ENCODE measurements at regions not wholly inside any gene's neighbourhood (a gene's known extent, or its start where the extent isn't known, plus 50 kb on each side); places are given as distances from the start of the nearest gene placed in this dataset.
"Not testable (repeated sequence)": the region's sequence is repeated elsewhere in the genome, so short reads cannot be mapped to it uniquely, and the experiment has no call there.

DNA sequence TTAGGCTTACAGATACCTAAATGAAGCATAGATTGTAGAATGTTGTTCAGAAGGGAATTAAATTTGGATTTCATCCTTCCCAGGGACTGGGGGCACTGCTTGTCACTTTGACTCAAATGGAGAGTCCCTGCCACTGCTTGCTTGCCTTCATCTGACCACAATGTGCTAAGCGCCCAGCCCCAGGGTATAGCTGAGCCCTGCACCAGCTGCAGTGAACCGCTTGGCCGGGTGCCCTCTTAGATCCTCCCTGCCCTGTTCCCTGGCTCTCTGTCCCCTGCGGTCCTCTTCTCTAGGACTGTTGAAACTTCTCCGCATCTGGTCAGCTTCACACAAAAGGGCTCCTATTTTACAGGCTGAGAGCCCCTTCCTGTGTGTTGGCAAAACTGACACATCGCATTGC, 170.9 kb downstream of the BCL2L11 start:
- not testable (repeated sequence) for DNase-seq

DNA sequence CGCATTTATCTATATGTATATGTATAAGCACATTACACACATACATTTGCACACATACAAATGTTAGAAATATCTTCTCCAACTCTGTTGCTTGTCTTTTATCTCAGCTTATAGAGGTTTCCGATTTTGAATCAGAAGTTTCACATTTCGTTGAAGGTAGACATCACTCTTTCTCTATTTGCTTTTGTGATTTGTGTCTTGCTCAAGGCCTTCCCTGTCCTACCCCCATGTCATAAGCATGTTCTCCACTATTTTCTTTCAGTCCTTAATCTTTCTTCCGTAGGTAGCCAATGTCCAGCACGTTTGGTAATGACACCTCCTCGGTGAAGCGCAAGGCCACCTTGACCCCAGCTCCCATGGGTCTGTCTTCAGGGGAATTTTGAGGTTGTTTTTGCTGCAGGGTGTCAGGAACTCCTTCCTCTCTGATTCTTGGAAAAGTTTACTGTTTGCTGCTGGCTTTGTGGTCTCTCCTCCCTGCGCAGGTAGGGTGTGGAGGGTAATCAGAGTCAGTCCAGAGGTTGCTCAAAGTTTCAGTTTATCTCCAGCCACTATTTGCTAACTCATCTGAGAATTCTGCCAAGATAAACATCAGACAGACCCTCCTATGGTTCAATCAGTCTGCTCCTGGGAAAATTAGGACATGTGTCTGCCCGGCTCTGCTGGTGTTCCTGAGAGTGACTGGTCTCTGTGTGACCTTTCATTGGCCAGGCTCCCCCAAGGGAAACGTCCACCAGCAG, 171.7 kb downstream of the BCL2L11 start:
- DNase-seq = not testable (repeated sequence)

GRCh38 chr2:111294699-111295098, 174.0 kb downstream of the BCL2L11 start:
- not testable (repeated sequence) for DNase-seq

DNA sequence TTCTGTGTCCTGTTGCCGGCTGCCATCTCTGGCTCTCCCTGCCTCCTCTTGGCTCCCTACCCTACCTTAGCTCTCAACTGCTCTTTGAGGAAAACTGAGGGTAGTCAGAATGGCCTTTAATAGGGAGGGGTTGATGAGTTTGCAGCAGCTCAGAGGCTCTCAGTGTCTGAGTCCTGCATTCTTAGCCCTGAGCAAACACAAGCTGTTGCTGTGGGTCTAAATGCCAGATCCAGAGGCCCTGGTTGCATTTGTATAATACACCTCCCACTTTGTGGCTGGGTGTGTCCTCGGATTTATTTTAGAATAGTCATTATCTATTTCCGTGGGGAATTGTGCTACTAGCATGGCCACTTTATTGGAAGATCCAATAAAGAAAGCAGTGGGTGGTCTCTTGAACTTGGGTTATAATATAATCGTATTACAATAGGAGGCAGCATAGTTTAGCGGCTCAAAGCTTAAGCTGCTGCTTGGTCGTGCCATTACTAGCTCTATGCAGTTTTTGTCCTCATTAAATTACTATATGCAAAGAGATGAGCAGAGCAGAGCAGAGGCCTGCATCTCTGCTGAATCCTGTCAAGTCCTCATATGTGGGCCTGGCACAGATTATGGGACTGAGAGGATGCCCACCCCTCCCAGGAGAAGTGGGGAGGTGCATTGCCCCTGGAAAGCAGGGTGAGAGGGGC, 175.5 kb downstream of the BCL2L11 start:
- DNase-seq = not testable (repeated sequence)

GRCh38 chr2:111297128-111297527, 176.4 kb downstream of the BCL2L11 start:
- not testable (repeated sequence) for DNase-seq

- DNase-seq = not testable (repeated sequence)
Observed at GRCh38 chr2:111298927-111299326, 178.2 kb downstream of the BCL2L11 start.

- DNase-seq = not testable (repeated sequence)
Observed at GRCh38 chr2:111299635-111300034, 178.9 kb downstream of the BCL2L11 start.

GRCh38 chr2:111301677-111302076, 181.0 kb downstream of the BCL2L11 start:
- not testable (repeated sequence) for DNase-seq

DNA sequence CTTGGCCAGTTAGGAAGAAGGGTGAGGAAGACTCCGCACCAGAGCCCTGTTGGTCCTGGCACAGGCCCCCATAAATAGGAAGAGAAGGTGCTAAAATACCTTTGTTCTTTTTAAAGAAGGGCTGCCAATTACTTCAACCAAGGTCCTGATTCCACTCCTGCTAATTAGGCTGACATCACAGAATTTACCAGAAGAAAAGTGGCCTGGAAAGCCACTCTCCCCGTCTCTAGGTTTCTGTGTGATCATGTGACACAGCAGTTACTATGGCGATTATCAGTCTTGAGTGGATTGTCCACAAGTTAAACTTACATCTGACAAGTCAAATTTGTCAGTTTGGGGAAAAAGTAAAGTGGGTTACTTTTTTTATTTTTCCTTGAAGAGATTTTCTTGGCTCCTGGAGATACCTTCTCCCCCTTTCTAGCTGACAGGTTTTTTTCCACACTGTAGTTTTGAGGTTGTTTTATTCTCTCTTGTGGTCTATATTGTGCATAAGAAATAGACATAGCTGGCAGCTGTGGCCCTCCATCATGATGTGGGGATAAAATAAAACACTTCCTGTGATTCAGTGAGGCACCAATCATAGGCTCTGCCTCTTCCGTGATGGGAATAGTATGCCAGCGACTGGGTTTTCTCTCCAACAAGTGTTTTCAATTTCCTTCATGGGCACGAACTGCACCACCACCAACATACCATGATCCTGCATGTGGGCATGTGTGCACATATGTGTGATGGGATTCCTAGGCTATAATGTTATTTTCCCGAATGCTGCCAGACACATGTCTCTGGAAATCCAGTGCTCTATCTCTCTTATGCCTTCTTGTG, 181.9 kb downstream of the BCL2L11 start:
- DNase-seq = not testable (repeated sequence)

GRCh38 chr2:111307302-111307701, 186.6 kb downstream of the BCL2L11 start:
- DNase-seq = not testable (repeated sequence)

DNA sequence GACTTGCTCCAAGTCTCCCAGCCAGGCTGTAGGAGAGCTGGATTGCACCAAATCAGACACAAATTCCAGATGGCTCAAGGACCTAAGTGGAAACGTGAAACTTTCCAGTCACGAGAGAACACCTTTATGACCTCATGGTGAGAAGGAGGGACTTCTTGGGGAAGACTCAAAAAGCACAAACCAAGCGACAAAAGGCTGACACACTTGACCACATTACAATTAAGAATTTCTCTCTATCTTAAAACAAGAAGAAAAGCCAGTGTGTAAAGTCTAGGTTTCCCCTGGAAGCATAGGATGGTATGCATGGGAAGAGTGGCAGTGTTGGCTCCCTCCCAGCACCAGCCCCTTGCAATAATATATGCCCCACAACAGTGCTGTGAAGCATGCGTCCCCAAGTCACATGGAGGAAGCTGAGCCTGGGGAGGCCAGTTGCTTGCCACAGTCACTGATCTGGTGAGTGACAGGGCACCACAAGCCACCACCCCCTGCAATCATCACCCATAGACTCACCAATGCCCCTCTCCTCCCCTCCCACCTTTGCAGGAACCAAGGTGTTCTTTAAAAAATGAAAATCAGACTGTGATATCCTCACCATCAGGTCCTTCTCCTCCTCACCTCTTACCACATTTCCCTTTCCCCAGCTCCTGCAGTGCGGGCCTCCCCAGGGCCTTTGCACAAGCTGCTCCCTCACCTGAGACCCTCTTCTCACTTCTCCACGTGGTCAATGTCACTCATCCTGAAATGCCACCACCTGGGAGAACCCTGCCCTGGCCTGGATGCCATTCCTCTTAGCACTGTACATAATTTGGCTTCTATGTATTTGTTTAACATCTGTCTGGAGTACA, 188.7 kb downstream of the BCL2L11 start:
- DNase-seq = not testable (repeated sequence)

- not testable (repeated sequence) for DNase-seq
Observed at GRCh38 chr2:111310395-111310794, 189.7 kb downstream of the BCL2L11 start.

GRCh38 chr2:111311568-111311967, 190.9 kb downstream of the BCL2L11 start:
- DNase-seq = not testable (repeated sequence)

DNA sequence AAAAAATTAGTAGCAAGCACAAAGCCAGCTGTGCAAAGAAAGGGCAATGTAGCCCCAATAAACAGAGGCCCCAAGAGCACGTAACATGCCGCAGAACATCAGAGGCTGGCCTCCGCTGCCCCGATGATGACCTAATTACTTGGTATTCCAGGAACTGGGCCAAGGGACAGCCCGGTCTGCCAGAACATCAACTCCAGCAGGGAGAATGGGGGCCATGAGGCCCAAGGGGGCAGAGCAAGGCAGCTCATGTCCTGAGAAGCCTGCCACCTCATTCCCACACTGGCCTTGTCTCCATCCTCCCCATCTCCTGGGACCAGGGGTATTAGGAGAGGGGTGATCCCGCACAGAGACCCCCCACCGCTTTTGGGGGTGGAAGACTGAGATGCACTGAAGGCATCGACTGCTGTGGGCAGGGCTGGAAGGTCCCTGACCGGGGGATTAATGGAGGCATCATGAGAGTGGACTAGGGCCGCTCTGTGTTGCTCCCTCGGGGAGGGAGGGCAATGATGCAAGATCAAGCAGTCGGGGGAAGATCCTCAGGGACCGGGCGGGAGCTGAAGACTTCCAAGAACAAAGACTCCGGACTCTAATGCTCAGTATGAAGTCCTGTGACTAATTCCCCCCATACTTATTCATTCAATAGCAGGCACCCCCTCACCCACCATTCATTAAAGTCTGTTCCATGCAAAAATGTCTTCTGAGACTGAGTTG, 192.3 kb downstream of the BCL2L11 start:
- DNase-seq = not testable (repeated sequence)

GRCh38 chr2:111313711-111314110, 193.0 kb downstream of the BCL2L11 start:
- not testable (repeated sequence) for DNase-seq

DNA sequence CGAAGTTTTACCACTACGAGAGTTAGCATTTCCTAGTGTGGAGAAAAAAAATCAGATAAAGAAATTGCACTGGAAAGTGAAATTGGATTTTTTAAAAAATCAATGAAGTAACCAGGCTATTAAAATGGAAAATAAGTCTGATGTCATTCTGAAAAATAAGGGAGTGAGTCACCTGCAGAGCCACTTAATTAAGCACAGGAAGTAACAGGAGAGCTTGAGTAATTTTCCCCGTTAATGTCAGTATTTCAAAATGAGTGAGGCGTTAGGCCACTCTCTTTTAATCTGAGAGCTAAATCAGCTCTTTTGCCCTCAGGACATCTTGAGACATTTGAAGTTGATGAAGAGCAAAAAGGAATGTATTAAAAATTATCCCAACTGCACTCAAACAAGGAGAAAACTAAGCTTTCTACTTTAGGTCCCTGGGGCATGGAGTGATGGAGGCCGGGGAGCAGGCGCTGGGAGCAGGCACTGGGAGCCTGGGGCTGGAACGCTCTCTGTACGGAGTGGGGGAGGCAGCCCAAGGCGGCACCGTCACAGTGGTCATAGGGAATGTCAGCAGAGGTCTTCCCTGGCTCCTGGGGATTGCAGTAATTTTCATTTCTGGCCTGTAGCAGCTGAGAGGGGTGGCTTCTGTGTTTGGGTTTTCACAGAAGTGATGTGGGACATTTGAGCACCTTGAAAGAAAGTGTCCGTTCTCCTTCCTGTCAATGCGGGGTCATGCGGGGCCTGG, 194.6 kb downstream of the BCL2L11 start:
- not testable (repeated sequence) for DNase-seq

- not testable (repeated sequence) for DNase-seq
Observed at GRCh38 chr2:111316221-111316741, 195.6 kb downstream of the BCL2L11 start.

- not testable (repeated sequence) for DNase-seq
Observed at GRCh38 chr2:111316881-111317549, 196.3 kb downstream of the BCL2L11 start.

DNA sequence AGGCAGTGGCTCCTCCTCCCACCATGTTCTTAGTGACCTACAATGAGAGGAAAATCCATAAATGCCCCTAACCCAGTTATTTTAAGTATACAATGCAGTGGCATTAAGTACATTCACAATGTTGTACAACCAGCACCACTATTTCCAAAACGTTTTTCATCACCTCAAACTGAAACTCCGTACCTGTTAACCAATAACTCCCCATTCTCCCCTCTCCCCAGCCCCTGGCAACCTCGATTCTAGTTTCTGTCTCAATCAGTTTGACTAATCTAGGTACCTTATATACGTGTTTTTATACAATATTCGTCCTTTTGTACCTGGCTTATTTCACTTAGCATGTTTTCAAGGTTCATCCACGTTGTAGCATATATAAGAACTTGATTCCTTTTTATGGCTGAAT, 198.8 kb downstream of the BCL2L11 start:
- not testable (repeated sequence) for DNase-seq

- DNase-seq = not testable (repeated sequence)
Observed at GRCh38 chr2:111320264-111320663, 199.6 kb downstream of the BCL2L11 start.

All from NCI-H524 (cell line).